B cell (primary cell): ENCODE measurements at regions not wholly inside any gene's neighbourhood (a gene's known extent, or its start where the extent isn't known, plus 50 kb on each side); places are given as distances from the start of the nearest gene placed in this dataset.

Experiments
- EZH2 ChIP-seq: IDR thresholded peaks from 2 replicates; pipeline ENCODE4 v1.6.1; 2012; ENCODE audit warnings: borderline replicate concordance, low read depth, mild to moderate bottlenecking, moderate library complexity, low read length; ENCODE audit not compliant: insufficient read depth, poor library complexity, severe bottlenecking
- TF ChIP-seq, protein P1 (sequence below): fragments of 200-600 bp; IDR thresholded peaks from one replicate; pipeline ENCODE4 v1.8.0; 2022; ENCODE audit warnings: antibody characterized with exemption, mild to moderate bottlenecking

DNA sequence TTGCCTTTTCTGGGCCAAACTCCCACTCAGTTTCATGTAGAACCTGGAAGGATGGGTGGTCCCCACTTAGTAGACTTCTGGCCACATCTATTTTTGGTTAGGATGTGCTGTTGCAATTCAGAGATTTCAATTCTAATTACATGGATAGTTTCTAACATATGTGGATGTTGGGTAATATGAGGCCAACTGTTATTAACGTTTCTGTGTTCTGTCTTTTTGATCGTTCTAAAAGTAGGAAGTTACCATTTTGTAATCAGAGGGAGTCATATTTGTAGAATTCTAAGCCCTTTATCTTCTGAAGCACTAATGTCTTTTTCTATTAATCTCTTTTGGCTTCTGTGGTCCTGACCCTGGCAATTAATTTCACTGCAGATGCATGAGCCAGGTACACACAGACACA, 141.6 kb upstream of the SPEF2 start:
- TF ChIP-seq, protein P1, sequence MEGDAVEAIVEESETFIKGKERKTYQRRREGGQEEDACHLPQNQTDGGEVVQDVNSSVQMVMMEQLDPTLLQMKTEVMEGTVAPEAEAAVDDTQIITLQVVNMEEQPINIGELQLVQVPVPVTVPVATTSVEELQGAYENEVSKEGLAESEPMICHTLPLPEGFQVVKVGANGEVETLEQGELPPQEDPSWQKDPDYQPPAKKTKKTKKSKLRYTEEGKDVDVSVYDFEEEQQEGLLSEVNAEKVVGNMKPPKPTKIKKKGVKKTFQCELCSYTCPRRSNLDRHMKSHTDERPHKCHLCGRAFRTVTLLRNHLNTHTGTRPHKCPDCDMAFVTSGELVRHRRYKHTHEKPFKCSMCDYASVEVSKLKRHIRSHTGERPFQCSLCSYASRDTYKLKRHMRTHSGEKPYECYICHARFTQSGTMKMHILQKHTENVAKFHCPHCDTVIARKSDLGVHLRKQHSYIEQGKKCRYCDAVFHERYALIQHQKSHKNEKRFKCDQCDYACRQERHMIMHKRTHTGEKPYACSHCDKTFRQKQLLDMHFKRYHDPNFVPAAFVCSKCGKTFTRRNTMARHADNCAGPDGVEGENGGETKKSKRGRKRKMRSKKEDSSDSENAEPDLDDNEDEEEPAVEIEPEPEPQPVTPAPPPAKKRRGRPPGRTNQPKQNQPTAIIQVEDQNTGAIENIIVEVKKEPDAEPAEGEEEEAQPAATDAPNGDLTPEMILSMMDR = no peak
- no peak for TF ChIP-seq EZH2
